HuH-7.5 (cell line): ENCODE measurements at regions not wholly inside any gene's neighbourhood (a gene's known extent, or its start where the extent isn't known, plus 50 kb on each side); places are given as distances from the start of the nearest gene placed in this dataset.
A peak's percentile ranks its signal among the peaks of the same experiment; 100 is the strongest.
"Not testable (repeated sequence)": the region's sequence is repeated elsewhere in the genome, so short reads cannot be mapped to it uniquely, and the experiment has no call there.

Experiments used
- DNase-seq: peaks from one replicate; pipeline ENCODE4 v3.0.0; 2011; ENCODE audit warnings: low spot score

DNA sequence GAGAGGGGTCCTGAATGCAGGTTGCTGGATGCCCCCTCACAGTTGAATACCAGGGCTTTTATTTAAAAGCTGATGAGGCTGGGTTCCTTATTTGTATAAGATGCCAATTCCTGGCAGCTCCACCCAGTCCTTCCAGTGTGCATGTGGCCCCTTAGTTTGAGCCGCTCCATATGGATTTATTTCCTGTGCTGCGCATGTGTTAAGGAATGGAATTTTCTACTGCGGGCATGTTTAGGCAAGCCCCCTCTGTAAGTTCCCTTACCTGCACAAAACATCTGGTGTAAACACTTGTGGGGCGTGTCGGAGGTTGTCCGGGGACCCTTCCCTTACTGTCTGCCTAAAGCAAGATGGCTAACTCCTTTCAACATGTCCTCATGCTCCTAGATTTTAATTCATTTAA is 1901.4 kb downstream of the KHDRBS2 start:
- not testable (repeated sequence) for DNase-seq

DNA sequence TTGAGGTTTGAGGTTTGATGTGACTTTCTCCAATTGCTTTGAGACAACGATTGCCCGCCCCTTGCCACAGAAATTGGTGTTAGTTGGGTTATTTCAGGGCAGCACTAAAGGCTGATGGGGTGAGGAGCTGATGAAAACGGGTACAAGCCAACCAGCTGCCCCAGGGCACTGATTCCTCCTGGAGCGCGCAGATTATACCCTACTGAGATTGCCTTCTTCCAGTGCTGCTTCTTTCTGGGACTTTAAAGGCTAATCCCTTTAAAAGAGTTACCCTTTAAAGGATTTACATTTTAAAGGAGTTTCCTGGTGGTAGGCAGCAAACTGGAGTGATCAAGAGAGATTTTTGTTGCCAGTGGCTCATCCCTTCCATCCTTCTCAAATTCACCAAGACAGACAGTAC is 1903.3 kb downstream of the KHDRBS2 start:
- DNase-seq = not testable (repeated sequence)

- DNase-seq = not testable (repeated sequence)
Measured at GRCh38 chr6:60374078-60374477, 1911.9 kb downstream of the KHDRBS2 start.

DNA sequence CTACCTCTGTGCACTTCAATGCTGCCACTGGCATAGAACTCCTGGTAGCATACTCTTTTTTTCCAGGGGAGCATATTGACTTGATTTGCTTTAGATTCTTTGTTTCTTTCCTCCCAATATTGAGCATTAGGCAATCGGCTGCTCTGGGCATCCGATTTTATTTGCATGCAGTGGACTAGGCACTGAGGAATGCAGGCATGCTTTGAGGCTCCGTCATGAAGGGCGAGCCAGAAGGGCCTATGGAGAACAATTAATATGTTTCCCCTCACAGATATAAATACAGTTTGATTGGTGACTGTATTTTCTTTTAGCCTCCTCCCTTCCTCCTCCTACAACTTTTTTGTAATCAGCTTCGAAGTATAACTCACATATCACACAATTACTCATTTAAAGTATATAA is 1918.2 kb downstream of the KHDRBS2 start:
- not testable (repeated sequence) for DNase-seq

DNA sequence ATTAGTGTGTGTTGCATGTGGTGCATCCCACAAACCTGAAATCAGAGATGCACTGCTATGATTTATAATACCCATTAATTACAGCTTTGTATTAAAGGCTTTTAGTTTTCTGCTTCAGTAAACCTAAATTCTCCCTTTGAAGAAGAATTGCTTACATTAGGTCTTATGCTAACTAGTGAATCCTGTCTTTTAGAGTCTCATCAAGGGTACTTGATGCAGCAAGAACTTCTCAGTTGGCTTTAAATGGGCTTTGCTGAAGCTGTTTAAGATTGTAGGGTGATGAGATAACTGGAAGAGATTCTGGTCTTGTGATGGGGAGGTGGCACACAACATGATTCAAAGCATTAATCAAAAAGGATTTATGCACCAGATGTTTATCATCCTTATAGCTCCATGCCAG is 1920.1 kb downstream of the KHDRBS2 start:
- DNase-seq = not testable (repeated sequence)

- DNase-seq = not testable (repeated sequence)
Measured at GRCh38 chr6:60342411-60343008, 1943.5 kb downstream of the KHDRBS2 start.

DNA sequence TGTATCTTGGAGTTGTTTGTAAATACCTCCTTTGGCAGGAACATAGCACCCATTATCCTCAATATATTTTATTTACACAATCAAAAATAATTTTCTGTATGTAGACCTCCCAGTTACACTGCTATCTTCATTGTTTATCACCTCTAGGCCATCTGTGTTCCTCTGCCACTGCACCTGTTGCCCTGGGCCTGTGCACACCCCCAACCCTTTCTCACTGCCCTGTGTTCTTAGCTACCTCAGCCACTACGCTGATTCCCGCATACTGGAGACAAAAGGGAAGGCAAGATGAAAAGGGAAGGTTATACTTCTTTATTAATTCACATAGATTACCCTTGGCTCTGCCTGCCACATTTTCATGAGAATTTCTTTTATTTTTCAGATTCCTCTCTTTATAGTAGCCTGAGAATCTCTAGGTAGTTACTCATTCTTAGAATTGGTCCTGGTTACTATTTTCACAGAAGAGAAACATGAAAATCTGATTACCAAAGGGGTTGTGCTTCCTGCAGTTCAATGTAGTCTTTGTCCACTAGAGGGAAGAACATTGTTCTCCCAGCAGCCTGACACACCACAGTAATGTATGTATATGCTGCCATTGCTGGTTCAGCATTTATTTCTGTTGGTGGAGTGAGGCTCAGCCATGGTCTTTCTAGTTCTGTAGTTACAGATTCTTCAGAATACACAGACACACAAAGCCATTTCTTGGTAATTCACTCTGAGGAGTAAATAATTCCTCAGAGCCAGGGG is 1947.5 kb downstream of the KHDRBS2 start:
- peak; percentile 2 for DNase-seq

DNA sequence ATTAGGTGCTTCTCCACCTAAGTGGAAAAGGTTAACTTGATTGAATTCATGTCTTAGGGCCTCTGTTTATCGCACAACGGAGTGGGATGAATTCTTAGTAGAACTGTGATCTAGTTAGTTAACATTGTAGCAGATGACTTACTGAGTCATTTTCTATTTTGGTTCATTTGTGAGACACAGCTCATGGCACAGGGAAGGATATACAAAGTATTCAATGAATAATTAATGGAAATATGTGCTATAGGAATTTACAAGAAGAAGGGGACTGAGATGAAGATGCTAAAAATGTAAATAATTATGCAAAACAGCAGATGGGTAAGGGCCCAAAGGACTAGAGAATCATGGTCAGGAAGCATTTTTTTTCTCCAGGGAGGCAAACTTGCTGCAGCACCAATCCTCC is 1950.9 kb downstream of the KHDRBS2 start:
- DNase-seq = not testable (repeated sequence)

- DNase-seq = not testable (repeated sequence)
Measured at GRCh38 chr6:60333708-60334107, 1952.3 kb downstream of the KHDRBS2 start.

DNA sequence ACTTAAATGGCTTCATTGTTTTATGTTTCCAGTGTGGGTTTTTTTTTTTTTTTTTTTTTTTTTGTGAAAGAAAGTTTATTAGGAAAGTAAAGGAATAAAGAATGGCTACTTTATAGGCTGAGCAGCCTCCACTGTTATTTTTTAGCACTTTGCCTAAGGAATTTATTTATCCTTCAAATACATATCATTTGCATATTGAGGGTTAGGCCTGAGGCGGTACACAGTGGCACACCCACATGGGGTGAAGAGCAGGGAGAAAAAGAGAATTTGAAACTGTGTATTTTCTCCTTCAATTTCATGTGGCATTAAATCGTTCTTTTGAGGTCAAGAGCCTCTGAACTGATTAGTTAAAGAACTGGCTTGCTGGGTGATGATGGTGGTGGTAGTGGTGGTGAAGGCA is 1977.1 kb downstream of the KHDRBS2 start:
- not testable (repeated sequence) for DNase-seq
